IMR-90 (cell line): ENCODE measurements at regions not wholly inside any gene's neighbourhood (a gene's known extent, or its start where the extent isn't known, plus 50 kb on each side); places are given as distances from the start of the nearest gene placed in this dataset.

ENCODE experiments used
- ATAC-seq: fragments of 200-7000 bp; cut with Tn5 transposase; 2 replicates; pipeline ENCODE4 v1.9.1; 2020; ENCODE audit warnings: low read depth, mild to moderate bottlenecking, moderate library complexity
- BruUV-seq: library from RNA; stranded (reverse); fragments of 400-500 nt; replicated peaks from 2 replicates; lab custom pipeline; 2021; lab: Mats Ljungman, UMichigan
- CTCF ChIA-PET: fragments of 300-600 bp; formaldehyde crosslinking; extraction: SDS; loops from one replicate; lab custom pipeline; 2021; ENCODE audit warnings: antibody characterized with exemption; lab: Yijun Ruan, JAX
- POLR2A ChIA-PET: fragments of 300-600 bp; sonication (Branson Sonifier 250); formaldehyde crosslinking; loops from one replicate; lab custom pipeline; 2022; ENCODE audit warnings: antibody characterized with exemption; ENCODE audit not compliant: unreplicated experiment; lab: Charles Lee
- DNase-seq: peaks from one replicate; pipeline ENCODE4 v3.0.0; 2013
- H2AFZ ChIP-seq: replicated peaks from 2 replicates; pipeline ENCODE3; 2013; ENCODE audit warnings: low read length, mild to moderate bottlenecking; ENCODE audit not compliant: poor library complexity
- H2AK5ac ChIP-seq: 2 replicates; pipeline ENCODE4 v1.6.1; 2013; ENCODE audit warnings: low read depth, low read length, inconsistent platforms
- H2AK9ac ChIP-seq: replicated peaks from 2 replicates; pipeline ENCODE3; 2013; ENCODE audit warnings: mild to moderate bottlenecking, low read depth, low read length, moderate library complexity; ENCODE audit not compliant: poor library complexity
- H2BK120ac ChIP-seq: 2 replicates; pipeline ENCODE4 v1.6.1; 2013; ENCODE audit warnings: low read depth, low read length, inconsistent platforms
- H2BK15ac ChIP-seq: 3 replicates; pipeline ENCODE4 v1.6.1; 2013; ENCODE audit warnings: low read depth, low read length, inconsistent platforms
- H2BK20ac ChIP-seq: 2 replicates; pipeline ENCODE4 v1.6.1; 2013; ENCODE audit warnings: low read depth, mild to moderate bottlenecking, inconsistent platforms, low read length, moderate library complexity
- H2BK5ac ChIP-seq: 2 replicates; pipeline ENCODE4 v1.6.1; 2013; ENCODE audit warnings: mild to moderate bottlenecking, low read depth, low read length, inconsistent platforms; ENCODE audit not compliant: poor library complexity, severe bottlenecking
- H3K14ac ChIP-seq: replicated peaks from 2 replicates; pipeline ENCODE4 v1.6.1; 2013; ENCODE audit warnings: low read depth, low read length, inconsistent platforms
- H3K18ac ChIP-seq: 2 replicates; pipeline ENCODE4 v1.6.1; 2013; ENCODE audit warnings: low read depth, low read length, control low read depth
- H3K23ac ChIP-seq: 2 replicates; pipeline ENCODE4 v1.6.1; 2013; ENCODE audit warnings: low read depth, low read length, inconsistent platforms
- H3K27ac ChIP-seq: 2 replicates; pipeline ENCODE4 v1.5.1; 2013; ENCODE audit warnings: mild to moderate bottlenecking, control low read depth, low read length; ENCODE audit not compliant: insufficient read depth
- H3K27me3 ChIP-seq: 2 replicates; pipeline ENCODE4 v1.6.1; 2013; ENCODE audit warnings: low read length; ENCODE audit not compliant: control insufficient read depth, insufficient read depth
- H3K36me3 ChIP-seq: 2 replicates; pipeline ENCODE4 v1.6.1; 2013; ENCODE audit warnings: low read length, mixed read lengths; ENCODE audit not compliant: control insufficient read depth, insufficient read depth
- H3K4ac ChIP-seq: 2 replicates; pipeline ENCODE4 v1.6.1; 2013; ENCODE audit warnings: low read depth, low read length, inconsistent platforms
- H3K4me1 ChIP-seq: 2 replicates; pipeline ENCODE4 v1.6.1; 2013; ENCODE audit warnings: low read length, mixed read lengths; ENCODE audit not compliant: control insufficient read depth, insufficient read depth
- H3K4me2 ChIP-seq: 2 replicates; pipeline ENCODE4 v1.6.1; 2013; ENCODE audit warnings: low read depth, mild to moderate bottlenecking, control low read depth, low read length, moderate library complexity
- H3K4me3 ChIP-seq: 2 replicates; pipeline ENCODE4 v1.5.1; 2013; ENCODE audit warnings: low read depth, mild to moderate bottlenecking, control low read depth, low read length, moderate library complexity; ENCODE audit not compliant: insufficient read depth
- H3K56ac ChIP-seq: 2 replicates; pipeline ENCODE4 v1.6.1; 2013; ENCODE audit warnings: low read length, inconsistent platforms; ENCODE audit not compliant: insufficient read depth; ENCODE audit errors: extremely low read depth
- H3K79me1 ChIP-seq, 2 experiments: 2 replicates each; pipeline ENCODE4 v1.6.1; 2013; ENCODE audit warnings: low read length in 2 of 2, inconsistent platforms in 1 of 2, low read depth in 1 of 2
- H3K9ac ChIP-seq: 2 replicates; pipeline ENCODE4 v1.6.1; 2013; ENCODE audit warnings: low read depth, low read length, control low read depth
- H3K9me1 ChIP-seq: 2 replicates; pipeline ENCODE4 v1.6.1; 2013; ENCODE audit warnings: low read length, inconsistent platforms; ENCODE audit not compliant: insufficient read depth
- H3K9me3 ChIP-seq: 2 replicates; pipeline ENCODE4 v1.6.1; 2013; ENCODE audit warnings: low read length; ENCODE audit not compliant: control insufficient read depth, insufficient read depth
- H4K20me1 ChIP-seq: 2 replicates; pipeline ENCODE4 v1.6.1; 2013; ENCODE audit warnings: low read length, inconsistent platforms; ENCODE audit not compliant: insufficient read depth
- H4K5ac ChIP-seq: 2 replicates; pipeline ENCODE4 v1.6.1; 2013; ENCODE audit warnings: mild to moderate bottlenecking, low read depth, low read length, control low read depth
- H4K8ac ChIP-seq, 2 experiments: 2 replicates each; pipeline ENCODE4 v1.6.1; 2013; ENCODE audit warnings: low read depth in 2 of 2, low read length in 2 of 2, control low read depth in 1 of 2, inconsistent platforms in 1 of 2
- H4K91ac ChIP-seq: 2 replicates; pipeline ENCODE4 v1.6.1; 2013; ENCODE audit warnings: low read depth, low read length, inconsistent platforms; ENCODE audit not compliant: insufficient read depth
- BHLHE40 ChIP-seq: fragments of 150-350 bp; IDR thresholded peaks from 2 replicates; pipeline ENCODE4 v1.6.1; 2016; ENCODE audit warnings: mild to moderate bottlenecking, low read depth, low read length
- CEBPB ChIP-seq: IDR thresholded peaks from 2 replicates; pipeline ENCODE4 v1.6.1; 2012; ENCODE audit warnings: low read depth, low read length, improper control_type of control experiment
- CHD1 ChIP-seq: IDR thresholded peaks from 2 replicates; pipeline ENCODE4 v1.6.1; 2012; ENCODE audit warnings: low read depth, low read length, improper control_type of control experiment
- CTCF ChIP-seq: conservative IDR thresholded peaks from 2 replicates; pipeline ENCODE4 v1.5.1; 2012; ENCODE audit warnings: mild to moderate bottlenecking, low read depth, low read length, improper control_type of control experiment
- ELK1 ChIP-seq: fragments of 150-350 bp; IDR thresholded peaks from 2 replicates; pipeline ENCODE4 v1.6.1; 2016; ENCODE audit warnings: low read depth, mild to moderate bottlenecking, low read length, moderate library complexity, borderline replicate concordance
- FOS ChIP-seq: fragments of 150-350 bp; IDR thresholded peaks from 2 replicates; pipeline ENCODE4 v1.6.1; 2016; ENCODE audit warnings: low read depth, low read length
- MAFK ChIP-seq: IDR thresholded peaks from 2 replicates; pipeline ENCODE4 v1.6.1; 2012; ENCODE audit warnings: low read depth, low read length, improper control_type of control experiment
- MAZ ChIP-seq: IDR thresholded peaks from 2 replicates; pipeline ENCODE4 v1.6.1; 2012; ENCODE audit warnings: low read depth, mild to moderate bottlenecking, low read length, improper control_type of control experiment, moderate library complexity, borderline replicate concordance
- MXI1 ChIP-seq: IDR thresholded peaks from 2 replicates; pipeline ENCODE4 v1.6.1; 2012; ENCODE audit warnings: low read depth, mild to moderate bottlenecking, low read length, moderate library complexity, borderline replicate concordance
- NFE2L2 ChIP-seq: fragments of 150-350 bp; IDR thresholded peaks from 2 replicates; pipeline ENCODE4 v1.6.1; 2016; ENCODE audit warnings: low read depth, mild to moderate bottlenecking, low read length
- POLR2A ChIP-seq: IDR thresholded peaks from 2 replicates; pipeline ENCODE4 v1.6.1; 2012; ENCODE audit warnings: mild to moderate bottlenecking, low read depth, low read length
- RAD21 ChIP-seq: IDR thresholded peaks from 2 replicates; pipeline ENCODE4 v1.6.1; 2012; ENCODE audit warnings: low read length, improper control_type of control experiment
- RCOR1 ChIP-seq: IDR thresholded peaks from 2 replicates; pipeline ENCODE4 v1.6.1; 2012; ENCODE audit warnings: mild to moderate bottlenecking, low read length, improper control_type of control experiment; ENCODE audit not compliant: insufficient replicate concordance
- RFX5 ChIP-seq: IDR thresholded peaks from 2 replicates; pipeline ENCODE4 v1.8.0; 2012; ENCODE audit warnings: low read depth, mild to moderate bottlenecking, low read length, moderate library complexity
- SMC3 ChIP-seq: fragments of 150-350 bp; IDR thresholded peaks from 2 replicates; pipeline ENCODE4 v1.6.1; 2016; ENCODE audit warnings: low read depth, mild to moderate bottlenecking, antibody characterized with exemption, low read length, moderate library complexity
- USF2 ChIP-seq: fragments of 150-350 bp; IDR thresholded peaks from 2 replicates; pipeline ENCODE4 v1.6.1; 2017; ENCODE audit warnings: mild to moderate bottlenecking, antibody characterized with exemption, low read length, low read depth
- WGBS, 2 experiments: methylation state at CpG; one replicate each; pipeline versions ENCODE4 v1.1.5 to v1.1.7; 2013; ENCODE audit warnings: missing lambda C conversion rate in 2 of 2; ENCODE audit not compliant: insufficient read length in 1 of 2; ENCODE audit errors: extremely low coverage in 2 of 2; 5-methylcytosine and 5-hydroxymethylcytosine counted together
- dilution Hi-C: fragments of 300-500 bp; cut with HindIII; formaldehyde crosslinking; loops from one replicate; pipeline ENCODE4 v1.14.3; 2018; ENCODE audit warnings: low sequenced_read_pairs; ENCODE audit not compliant: unreplicated experiment
- in situ Hi-C: fragments of 300-500 bp; cut with MboI; formaldehyde crosslinking; loops from 3 replicates; pipeline ENCODE4 v1.14.3; 2019; ENCODE audit warnings: low sequenced_read_pairs, inconsistent platforms, mixed read lengths
- intact Hi-C: fragments of 100-400 bp; cut with micrococcal nuclease; formaldehyde crosslinking; loops from 2 replicates; pipeline ENCODE4 v1.10.0; 2022

GRCh38 chr2:5125017-5125730 is 567.0 kb upstream of the SOX11 start:
- H3K4me3 ChIP-seq: no peak overlapping the region
- intact Hi-C loops (no loop called here), in situ Hi-C loops (no loop called here), dilution Hi-C loops (no loop called here)
- H2BK15ac ChIP-seq: no peak overlapping the region
- H2BK5ac ChIP-seq: no peak overlapping the region
- no peaks in the 10 kb centered on the region for H3K36me3 ChIP-seq
- no peak overlapping the region for H3K27ac ChIP-seq
- no CpG with 5 or more reads among the region's 2 CpGs for WGBS, 2 experiments
- H4K8ac ChIP-seq: no peak overlapping the region
- H3K14ac ChIP-seq: no peak overlapping the region
- H3K23ac ChIP-seq: no peak overlapping the region
- H4K20me1 ChIP-seq: no peaks in the 10 kb centered on the region
- no peak overlapping the region for H3K9ac ChIP-seq
- H2AK9ac ChIP-seq: no peak overlapping the region
- no peaks in the 10 kb centered on the region for H3K79me1 ChIP-seq
- H3K18ac ChIP-seq: no peak overlapping the region
- H2AFZ ChIP-seq: no peak overlapping the region
- H2BK120ac ChIP-seq: no peak overlapping the region
- H3K56ac ChIP-seq: no peak overlapping the region
- H3K9me3 ChIP-seq: peaks cover 7% of the 10 kb centered on the region
- H3K4me2 ChIP-seq: no peak overlapping the region
- no peaks in the 10 kb centered on the region for H3K9me1 ChIP-seq
- H4K5ac ChIP-seq: no peak overlapping the region
- ATAC-seq (no peak), DNase-seq (no peak)
- H2BK20ac ChIP-seq: no peak overlapping the region
- no peak overlapping the region for H4K91ac ChIP-seq
- no peaks in the 10 kb centered on the region for H3K27me3 ChIP-seq
- BruUV-seq: no TSS peak
- H3K4me1 ChIP-seq: no peaks in the 10 kb centered on the region
- ChIA-PET CTCF (no interaction called here), POLR2A (no interaction called here)
- no peak overlapping the region for H2AK5ac ChIP-seq
- TF ChIP-seq CHD1 (no peak), CTCF (no peak), POLR2A (no peak), RFX5 (no peak), BHLHE40 (no peak), MAZ (no peak), RAD21 (no peak), CEBPB (no peak), FOS (no peak), USF2 (no peak), RCOR1 (no peak), SMC3 (no peak), MAFK (no peak), ELK1 (no peak), MXI1 (no peak), NFE2L2 (no peak)
- H3K4ac ChIP-seq: no peak overlapping the region
